Mesendoderm (in vitro differentiated cells): ENCODE measurements at regions not wholly inside any gene's neighbourhood (a gene's known extent, or its start where the extent isn't known, plus 50 kb on each side); places are given as distances from the start of the nearest gene placed in this dataset.

Source experiments
- DNase-seq: peaks from one replicate; pipeline ENCODE4 v3.0.0; 2013
- H2AK5ac ChIP-seq: 2 replicates; pipeline ENCODE4 v1.6.1; 2013; ENCODE audit warnings: low read length, inconsistent platforms
- H2BK120ac ChIP-seq: 2 replicates; pipeline ENCODE4 v1.6.1; 2013; ENCODE audit warnings: low read depth, mild to moderate bottlenecking, low read length, moderate library complexity, mixed read lengths
- H2BK15ac ChIP-seq: replicated peaks from 2 replicates; pipeline ENCODE4 v1.6.1; 2013; ENCODE audit warnings: low read depth, mild to moderate bottlenecking, moderate library complexity
- H2BK5ac ChIP-seq: 2 replicates; pipeline ENCODE4 v1.6.1; 2013; ENCODE audit warnings: low read length, inconsistent platforms
- H3K18ac ChIP-seq: 2 replicates; pipeline ENCODE4 v1.6.1; 2013; ENCODE audit warnings: mild to moderate bottlenecking, low read length, mixed read lengths
- H3K23ac ChIP-seq: one replicate; pipeline ENCODE4 v1.6.1; 2013; ENCODE audit warnings: low read length
- H3K27ac ChIP-seq: 2 replicates; pipeline ENCODE4 v1.5.1; 2013; ENCODE audit warnings: low read depth, mild to moderate bottlenecking, inconsistent platforms, low read length, moderate library complexity
- H3K27me3 ChIP-seq: 2 replicates; pipeline ENCODE4 v1.6.1; 2013; ENCODE audit warnings: low read length, control low read depth, mild to moderate bottlenecking, inconsistent platforms; ENCODE audit not compliant: insufficient read depth, poor library complexity
- H3K36me3 ChIP-seq: 2 replicates; pipeline ENCODE4 v1.6.1; 2013; ENCODE audit warnings: low read length, inconsistent platforms; ENCODE audit not compliant: control insufficient read depth, insufficient read depth
- H3K4ac ChIP-seq: one replicate; pipeline ENCODE4 v1.6.1; 2013; ENCODE audit warnings: low read depth, mild to moderate bottlenecking, low read length, moderate library complexity
- H3K4me1 ChIP-seq: 2 replicates; pipeline ENCODE4 v1.6.1; 2013; ENCODE audit warnings: low read depth, low read length, inconsistent platforms; ENCODE audit not compliant: control insufficient read depth
- H3K4me2 ChIP-seq: 2 replicates; pipeline ENCODE4 v1.6.1; 2013; ENCODE audit warnings: low read length
- H3K4me3 ChIP-seq: 2 replicates; pipeline ENCODE4 v1.5.1; 2013; ENCODE audit warnings: mild to moderate bottlenecking, low read length
- H3K56ac ChIP-seq: one replicate; pipeline ENCODE4 v1.6.1; 2013; ENCODE audit warnings: low read length
- H3K79me1 ChIP-seq: 2 replicates; pipeline ENCODE4 v1.6.1; 2013; ENCODE audit warnings: low read length, inconsistent platforms
- H3K79me2 ChIP-seq: 2 replicates; pipeline ENCODE4 v1.6.1; 2013; ENCODE audit warnings: mild to moderate bottlenecking, low read length; ENCODE audit not compliant: control insufficient read depth, insufficient read depth
- H3K9ac ChIP-seq: 2 replicates; pipeline ENCODE4 v1.6.1; 2013; ENCODE audit warnings: low read length, inconsistent platforms
- H4K5ac ChIP-seq: one replicate; pipeline ENCODE4 v1.6.1; 2013; ENCODE audit warnings: low read length
- H4K8ac ChIP-seq: one replicate; pipeline ENCODE4 v1.6.1; 2013; ENCODE audit warnings: low read depth, mild to moderate bottlenecking, control low read depth, low read length, moderate library complexity
- WGBS: extraction: QIAGEN DNeasy Blood & Tissue Kit; methylation state at CpG from one replicate; pipeline ENCODE4 v1.1.7; 2013; ENCODE audit warnings: low lambda C conversion rate, missing lambda C conversion rate; ENCODE audit not compliant: insufficient coverage; ENCODE audit errors: extremely low coverage; 5-methylcytosine and 5-hydroxymethylcytosine counted together

GRCh38 chr2:228871012-228871411, 400.1 kb downstream of the PID1 start:
- Histone ChIP-seq H3K79me2 (no peaks in the 10 kb centered on the region), H3K36me3 (no peaks in the 10 kb centered on the region), H3K18ac (no peak overlapping the region), H2BK120ac (no peak overlapping the region), H3K4me2 (no peak overlapping the region), H2BK5ac (no peak overlapping the region), H4K5ac (no peak overlapping the region), H3K27me3 (no peaks in the 10 kb centered on the region), H3K27ac (no peak overlapping the region), H3K4me1 (no peaks in the 10 kb centered on the region), H3K56ac (no peak overlapping the region), H3K4me3 (no peak overlapping the region), H2AK5ac (no peak overlapping the region), H3K9ac (no peak overlapping the region), H4K8ac (no peak overlapping the region), H3K23ac (no peak overlapping the region), H3K4ac (no peak overlapping the region), H3K79me1 (no peaks in the 10 kb centered on the region), H2BK15ac (no peak overlapping the region)
- no CpG with 5 or more reads among the region's 4 CpGs for WGBS
- no peak for DNase-seq

DNA sequence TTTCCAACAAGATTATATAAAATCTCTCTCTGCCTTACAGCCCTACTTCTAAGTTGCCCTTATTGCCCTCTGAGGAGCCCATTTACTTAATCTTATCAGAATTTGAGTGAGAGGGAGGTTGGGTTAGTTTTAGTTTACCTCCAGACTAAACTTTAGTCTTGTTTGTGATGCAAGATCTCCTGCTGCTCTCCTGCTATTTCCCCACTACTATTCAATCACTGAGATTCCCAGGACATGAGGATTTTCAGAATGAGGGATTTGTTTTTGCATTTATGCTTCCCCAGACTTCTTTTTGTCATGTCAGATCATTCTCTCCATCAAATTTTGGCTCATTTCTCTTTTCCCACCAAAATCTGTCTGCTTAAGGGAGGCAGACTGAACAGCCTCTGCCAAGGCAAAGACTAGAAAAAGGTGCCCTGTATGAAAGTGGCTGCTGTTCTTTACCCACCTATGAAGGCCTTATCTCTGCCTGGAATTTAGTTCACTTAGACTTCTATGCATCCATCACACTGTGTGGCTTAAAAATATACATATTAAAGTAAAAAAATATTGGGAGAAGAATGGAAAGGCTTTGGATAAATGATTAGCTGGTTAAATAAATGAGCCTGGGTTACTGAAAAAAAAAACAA, 401.3 kb downstream of the PID1 start:
- no peaks in the 10 kb centered on the region for H3K79me2 ChIP-seq
- no peak overlapping the region for H2BK120ac ChIP-seq
- no peak overlapping the region for H3K56ac ChIP-seq
- H3K4me2 ChIP-seq, result no peak overlapping the region
- H3K36me3 ChIP-seq, result no peaks in the 10 kb centered on the region
- H4K8ac ChIP-seq, result no peak overlapping the region
- H3K4me3 ChIP-seq, result no peak overlapping the region
- no peaks in the 10 kb centered on the region for H3K79me1 ChIP-seq
- no peak overlapping the region for H3K9ac ChIP-seq
- H3K4ac ChIP-seq, result no peak overlapping the region
- no peak overlapping the region for H2BK5ac ChIP-seq
- no peaks in the 10 kb centered on the region for H3K4me1 ChIP-seq
- DNase-seq, result peak; percentile 22
- H3K27me3 ChIP-seq, result no peaks in the 10 kb centered on the region
- no peak overlapping the region for H4K5ac ChIP-seq
- H2BK15ac ChIP-seq, result no peak overlapping the region
- no peak overlapping the region for H2AK5ac ChIP-seq
- H3K18ac ChIP-seq, result no peak overlapping the region
- no peak overlapping the region for H3K23ac ChIP-seq
- no peak overlapping the region for H3K27ac ChIP-seq

DNA sequence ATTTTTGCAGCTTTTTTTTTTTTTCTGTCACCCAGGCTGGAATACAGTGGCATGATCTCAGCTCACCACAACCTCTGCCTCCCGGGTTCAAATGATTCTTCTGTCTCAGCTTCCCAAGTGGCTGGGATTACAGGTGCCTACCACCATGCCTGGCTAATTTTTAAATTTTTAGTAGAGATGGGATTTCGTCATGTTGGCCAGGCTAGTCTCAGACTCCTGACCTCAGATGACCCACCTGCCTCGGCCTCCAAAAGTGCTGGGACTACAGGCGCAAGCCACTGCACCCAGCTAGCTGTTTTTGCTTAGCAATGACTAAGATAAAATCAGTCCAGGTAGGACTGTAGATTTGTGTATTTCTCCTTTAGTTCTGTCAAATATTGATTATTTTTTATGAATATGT, 403.7 kb downstream of the PID1 start:
- H3K4ac ChIP-seq, result no peak overlapping the region
- H3K9ac ChIP-seq, result no peak overlapping the region
- H2BK5ac ChIP-seq, result no peak overlapping the region
- H2BK120ac ChIP-seq, result no peak overlapping the region
- no peak overlapping the region for H3K4me2 ChIP-seq
- no peaks in the 10 kb centered on the region for H3K36me3 ChIP-seq
- no peaks in the 10 kb centered on the region for H3K27me3 ChIP-seq
- H4K5ac ChIP-seq, result no peak overlapping the region
- H3K4me3 ChIP-seq, result no peak overlapping the region
- DNase-seq, result no peak
- H3K23ac ChIP-seq, result no peak overlapping the region
- no peak overlapping the region for H2AK5ac ChIP-seq
- no peaks in the 10 kb centered on the region for H3K4me1 ChIP-seq
- no peak overlapping the region for H3K18ac ChIP-seq
- no peak overlapping the region for H4K8ac ChIP-seq
- no peak overlapping the region for H3K27ac ChIP-seq
- no peaks in the 10 kb centered on the region for H3K79me2 ChIP-seq
- no peaks in the 10 kb centered on the region for H3K79me1 ChIP-seq
- H2BK15ac ChIP-seq, result no peak overlapping the region
- no CpG with 5 or more reads among the region's 4 CpGs for WGBS
- no peak overlapping the region for H3K56ac ChIP-seq

DNA sequence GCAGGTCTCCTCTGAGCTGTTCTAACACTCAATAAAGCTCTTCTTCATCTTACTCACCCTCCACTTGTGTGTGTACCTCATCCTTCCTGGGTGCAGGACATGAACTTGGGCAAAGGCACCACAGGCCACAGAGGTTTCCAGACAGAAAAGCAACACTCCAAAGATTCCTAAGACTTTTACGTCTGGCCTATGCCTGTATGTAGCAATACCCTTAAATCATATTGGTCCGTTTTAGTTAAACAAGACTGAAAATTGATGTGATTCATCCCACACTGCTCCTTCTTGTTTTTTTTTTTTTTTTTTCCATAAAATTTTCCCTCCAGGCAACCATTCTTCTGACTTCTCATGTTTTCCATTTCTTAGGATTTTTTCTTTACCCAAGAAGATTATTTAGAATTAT, 404.3 kb downstream of the PID1 start:
- no peak overlapping the region for H3K23ac ChIP-seq
- no CpG with 5 or more reads among the region's 2 CpGs for WGBS
- no peak overlapping the region for H2AK5ac ChIP-seq
- no peaks in the 10 kb centered on the region for H3K79me2 ChIP-seq
- no peak overlapping the region for H2BK120ac ChIP-seq
- H4K8ac ChIP-seq, result no peak overlapping the region
- H3K27ac ChIP-seq, result no peak overlapping the region
- no peaks in the 10 kb centered on the region for H3K36me3 ChIP-seq
- H3K27me3 ChIP-seq, result no peaks in the 10 kb centered on the region
- H2BK5ac ChIP-seq, result no peak overlapping the region
- H3K9ac ChIP-seq, result no peak overlapping the region
- no peak overlapping the region for H3K4me3 ChIP-seq
- no peak overlapping the region for H2BK15ac ChIP-seq
- DNase-seq, result no peak
- H3K56ac ChIP-seq, result no peak overlapping the region
- no peaks in the 10 kb centered on the region for H3K4me1 ChIP-seq
- H3K79me1 ChIP-seq, result no peaks in the 10 kb centered on the region
- H3K4me2 ChIP-seq, result no peak overlapping the region
- no peak overlapping the region for H3K4ac ChIP-seq
- H4K5ac ChIP-seq, result no peak overlapping the region
- H3K18ac ChIP-seq, result no peak overlapping the region

DNA sequence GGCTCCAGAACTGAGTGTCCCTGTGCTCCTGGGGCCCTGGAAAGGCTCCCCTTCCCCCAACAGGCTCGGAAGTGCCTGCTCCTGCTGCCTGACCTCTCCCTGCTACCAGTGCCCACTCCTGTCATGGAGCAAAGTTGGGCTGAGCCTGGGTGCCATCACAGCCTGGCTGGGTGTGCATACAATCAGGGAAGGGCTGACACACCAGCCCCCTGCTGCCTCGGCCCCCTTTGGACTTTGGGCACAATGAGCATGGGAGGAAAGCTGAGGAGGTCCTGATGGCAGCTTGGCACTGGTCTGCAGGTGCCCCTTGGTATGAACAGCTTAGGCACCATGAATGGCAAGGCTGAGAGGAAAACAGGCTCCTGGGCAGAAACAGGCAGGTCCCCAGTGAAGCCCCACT, 405.0 kb downstream of the PID1 start:
- no peak overlapping the region for H3K9ac ChIP-seq
- no peak overlapping the region for H2AK5ac ChIP-seq
- H2BK5ac ChIP-seq, result no peak overlapping the region
- no peak overlapping the region for H3K23ac ChIP-seq
- H3K4me2 ChIP-seq, result no peak overlapping the region
- H3K36me3 ChIP-seq, result no peaks in the 10 kb centered on the region
- H3K4ac ChIP-seq, result no peak overlapping the region
- no peaks in the 10 kb centered on the region for H3K79me2 ChIP-seq
- no peak overlapping the region for H3K18ac ChIP-seq
- H3K56ac ChIP-seq, result no peak overlapping the region
- H2BK120ac ChIP-seq, result no peak overlapping the region
- DNase-seq, result no peak
- H3K4me3 ChIP-seq, result no peak overlapping the region
- H3K27ac ChIP-seq, result no peak overlapping the region
- no peak overlapping the region for H4K8ac ChIP-seq
- no peak overlapping the region for H4K5ac ChIP-seq
- no peaks in the 10 kb centered on the region for H3K27me3 ChIP-seq
- H3K79me1 ChIP-seq, result no peaks in the 10 kb centered on the region
- no peaks in the 10 kb centered on the region for H3K4me1 ChIP-seq
- H2BK15ac ChIP-seq, result no peak overlapping the region
- whole genome bisulfite sequencing, result no CpG with 5 or more reads among the region's 2 CpGs

DNA sequence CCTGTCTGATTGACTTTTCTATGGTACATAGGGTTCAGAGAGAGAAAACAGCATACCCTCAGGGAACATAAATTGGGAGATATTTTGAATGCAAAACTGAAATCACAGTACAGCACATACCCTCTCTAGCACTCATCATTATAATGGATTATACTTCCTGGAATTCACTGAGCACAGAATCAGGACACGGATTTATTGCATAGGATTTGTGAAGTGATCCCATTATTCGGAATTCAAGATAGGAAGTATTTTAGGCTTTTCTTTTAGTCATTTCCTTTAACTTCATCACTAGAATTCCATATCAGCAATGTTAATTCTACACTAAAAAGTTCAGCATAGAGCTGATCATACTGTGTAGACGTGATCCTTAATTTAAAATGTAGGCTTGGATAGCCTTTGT, 407.0 kb downstream of the PID1 start:
- Histone ChIP-seq H3K27ac (no peak overlapping the region), H4K8ac (no peak overlapping the region), H2BK120ac (no peak overlapping the region), H3K9ac (no peak overlapping the region), H3K79me2 (no peaks in the 10 kb centered on the region), H3K79me1 (no peaks in the 10 kb centered on the region), H2BK15ac (no peak overlapping the region), H3K23ac (no peak overlapping the region), H3K4me1 (no peaks in the 10 kb centered on the region), H3K4me2 (no peak overlapping the region), H3K4me3 (no peak overlapping the region), H3K56ac (no peak overlapping the region), H3K27me3 (no peaks in the 10 kb centered on the region), H2AK5ac (no peak overlapping the region), H4K5ac (no peak overlapping the region), H2BK5ac (no peak overlapping the region), H3K36me3 (no peaks in the 10 kb centered on the region), H3K18ac (no peak overlapping the region), H3K4ac (no peak overlapping the region)
- WGBS, result no CpG with 5 or more reads among the region's 3 CpGs
- DNase-seq, result no peak
